GM10266 (cell line): ENCODE measurements at regions not wholly inside any gene's neighbourhood (a gene's known extent, or its start where the extent isn't known, plus 50 kb on each side); places are given as distances from the start of the nearest gene placed in this dataset.

Experiments
- DNase-seq: peaks from one replicate; pipeline ENCODE4 v3.0.0; 2012; ENCODE audit errors: extremely low spot score
- CTCF ChIP-seq: IDR thresholded peaks from 2 replicates; pipeline ENCODE4 v1.5.1; 2012; ENCODE audit warnings: mild to moderate bottlenecking, low read depth; ENCODE audit not compliant: control insufficient read depth, insufficient read depth; ENCODE audit errors: missing control alignments

DNA sequence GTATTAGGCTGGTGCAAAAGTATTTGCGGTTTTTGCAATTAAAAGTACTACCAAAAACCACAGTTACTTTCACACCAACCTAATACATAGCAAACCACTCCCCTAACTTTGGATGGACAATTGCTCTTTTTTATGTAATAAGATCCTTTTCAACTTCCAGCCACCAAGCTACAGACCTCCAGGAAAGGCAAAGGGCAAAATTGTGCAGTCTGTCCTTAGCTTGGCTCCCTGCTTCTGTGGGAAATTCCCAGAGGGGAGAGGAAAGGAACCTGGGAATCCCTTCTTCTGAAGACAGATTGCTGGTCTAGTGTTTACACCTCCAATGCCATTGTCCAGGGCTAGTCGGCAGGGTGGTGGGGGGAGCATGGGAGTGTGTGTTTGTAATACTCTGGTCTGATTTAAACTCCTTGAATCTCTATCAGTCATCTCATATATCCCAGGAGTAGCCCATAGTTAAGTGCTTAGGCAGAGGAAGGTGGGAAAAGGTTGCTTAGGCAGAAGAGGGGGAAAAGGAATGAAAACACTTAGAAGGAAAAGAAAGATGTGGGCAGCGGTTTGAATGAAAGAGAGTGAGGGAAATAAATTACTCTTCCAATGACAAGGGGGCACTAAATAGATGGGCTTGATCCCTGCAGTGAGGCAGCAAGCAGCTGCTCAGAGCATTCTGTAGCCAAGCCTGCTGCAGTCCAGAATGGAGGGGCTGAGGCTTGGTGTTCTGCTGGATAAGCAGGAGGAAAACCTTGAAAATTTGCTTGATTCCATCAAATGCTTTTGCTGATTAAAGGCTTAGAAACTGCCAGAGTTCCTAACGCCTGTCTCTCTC lies 86.9 kb upstream of the MAP1B start:
- DNase-seq: no peak
- no peak for TF ChIP-seq CTCF

DNA sequence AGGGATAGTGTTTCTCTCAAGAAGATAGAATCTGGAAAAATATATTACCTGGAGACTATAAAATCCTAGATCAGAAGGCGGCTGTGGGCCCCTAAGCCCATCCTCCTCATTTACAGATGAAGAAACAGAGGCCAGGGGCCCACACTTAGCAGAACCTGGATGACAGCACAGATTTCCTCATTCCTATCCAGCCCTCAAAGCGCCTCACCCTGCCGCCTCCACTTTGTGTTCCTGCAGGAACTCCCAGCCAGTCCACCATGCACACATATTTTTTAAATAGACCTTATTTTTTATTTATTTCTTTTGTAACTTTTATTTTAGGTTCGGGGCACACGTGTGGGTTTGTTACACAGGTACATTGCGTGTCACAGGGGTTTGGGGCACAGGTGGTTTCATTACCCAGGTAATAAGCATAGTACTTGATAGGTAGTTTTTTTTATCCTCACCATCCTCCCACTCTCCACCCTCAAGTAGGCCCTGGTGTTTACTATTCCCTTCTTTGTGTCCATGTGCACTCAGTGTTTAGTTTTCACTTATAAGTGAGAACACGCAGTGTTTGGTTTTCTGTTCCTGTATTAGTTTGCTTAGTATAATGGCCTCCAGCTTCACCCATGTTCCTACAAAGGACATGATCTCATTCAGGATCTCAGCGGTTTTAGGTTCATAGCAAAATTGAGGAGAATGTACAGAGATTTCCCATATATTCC lies 85.5 kb upstream of the MAP1B start:
- no peak for TF ChIP-seq CTCF
- DNase-seq: no peak

GRCh38 chr5:72028382-72028781 lies 78.9 kb upstream of the MAP1B start:
- TF ChIP-seq CTCF: no peak
- no peak for DNase-seq

- DNase-seq: no peak
- no peak for TF ChIP-seq CTCF
These were observed 77.0 kb upstream of the MAP1B start for GRCh38 chr5:72030237-72030636.

DNA sequence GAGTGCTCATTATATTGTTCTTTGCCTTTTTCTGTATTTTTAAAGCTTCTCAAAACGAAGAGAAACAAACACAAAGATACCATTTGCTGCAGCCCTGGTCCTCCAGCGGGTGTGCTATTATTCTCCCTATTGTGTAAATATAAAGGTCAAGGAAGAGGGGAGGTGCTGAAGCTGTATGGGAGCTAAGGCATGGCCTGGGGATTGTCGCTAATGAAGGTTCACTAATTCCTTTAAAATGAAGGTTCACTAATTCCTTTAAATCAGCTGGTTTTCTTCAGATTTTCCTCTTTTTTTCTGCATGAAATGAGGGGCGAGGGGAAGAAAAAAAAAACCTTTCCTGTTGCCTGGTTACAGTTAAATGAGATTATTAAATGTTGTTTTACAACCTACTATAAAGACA lies 74.5 kb upstream of the MAP1B start:
- TF ChIP-seq CTCF: no peak
- no peak for DNase-seq

GRCh38 chr5:72034770-72035169 lies 72.5 kb upstream of the MAP1B start:
- no peak for TF ChIP-seq CTCF
- no peak for DNase-seq

- TF ChIP-seq CTCF: no peak
- DNase-seq: no peak
These were observed 71.4 kb upstream of the MAP1B start for GRCh38 chr5:72035831-72036230.
